IMR-90 (cell line): ENCODE measurements at regions not wholly inside any gene's neighbourhood (a gene's known extent, or its start where the extent isn't known, plus 50 kb on each side); places are given as distances from the start of the nearest gene placed in this dataset.
A peak's percentile ranks its signal among the peaks of the same experiment; 100 is the strongest.

Experiments used
- ATAC-seq: fragments of 200-7000 bp; cut with Tn5 transposase; 2 replicates; pipeline ENCODE4 v1.9.1; 2020; ENCODE audit warnings: low read depth, mild to moderate bottlenecking, moderate library complexity
- BruUV-seq: library from RNA; stranded (reverse); fragments of 400-500 nt; replicated peaks from 2 replicates; lab custom pipeline; 2021; lab: Mats Ljungman, UMichigan
- CTCF ChIA-PET: fragments of 300-600 bp; formaldehyde crosslinking; extraction: SDS; loops from one replicate; lab custom pipeline; 2021; ENCODE audit warnings: antibody characterized with exemption; lab: Yijun Ruan, JAX
- POLR2A ChIA-PET: fragments of 300-600 bp; sonication (Branson Sonifier 250); formaldehyde crosslinking; loops from one replicate; lab custom pipeline; 2022; ENCODE audit warnings: antibody characterized with exemption; ENCODE audit not compliant: unreplicated experiment; lab: Charles Lee
- DNase-seq: peaks from one replicate; pipeline ENCODE4 v3.0.0; 2013
- H2AFZ ChIP-seq: replicated peaks from 2 replicates; pipeline ENCODE3; 2013; ENCODE audit warnings: low read length, mild to moderate bottlenecking; ENCODE audit not compliant: poor library complexity
- H2AK5ac ChIP-seq: 2 replicates; pipeline ENCODE4 v1.6.1; 2013; ENCODE audit warnings: low read depth, low read length, inconsistent platforms
- H2AK9ac ChIP-seq: replicated peaks from 2 replicates; pipeline ENCODE3; 2013; ENCODE audit warnings: mild to moderate bottlenecking, low read depth, low read length, moderate library complexity; ENCODE audit not compliant: poor library complexity
- H2BK120ac ChIP-seq: 2 replicates; pipeline ENCODE4 v1.6.1; 2013; ENCODE audit warnings: low read depth, low read length, inconsistent platforms
- H2BK15ac ChIP-seq: 3 replicates; pipeline ENCODE4 v1.6.1; 2013; ENCODE audit warnings: low read depth, low read length, inconsistent platforms
- H2BK20ac ChIP-seq: 2 replicates; pipeline ENCODE4 v1.6.1; 2013; ENCODE audit warnings: low read depth, mild to moderate bottlenecking, inconsistent platforms, low read length, moderate library complexity
- H2BK5ac ChIP-seq: 2 replicates; pipeline ENCODE4 v1.6.1; 2013; ENCODE audit warnings: mild to moderate bottlenecking, low read depth, low read length, inconsistent platforms; ENCODE audit not compliant: poor library complexity, severe bottlenecking
- H3K14ac ChIP-seq: replicated peaks from 2 replicates; pipeline ENCODE4 v1.6.1; 2013; ENCODE audit warnings: low read depth, low read length, inconsistent platforms
- H3K18ac ChIP-seq: 2 replicates; pipeline ENCODE4 v1.6.1; 2013; ENCODE audit warnings: low read depth, low read length, control low read depth
- H3K23ac ChIP-seq: 2 replicates; pipeline ENCODE4 v1.6.1; 2013; ENCODE audit warnings: low read depth, low read length, inconsistent platforms
- H3K27ac ChIP-seq: 2 replicates; pipeline ENCODE4 v1.5.1; 2013; ENCODE audit warnings: mild to moderate bottlenecking, control low read depth, low read length; ENCODE audit not compliant: insufficient read depth
- H3K27me3 ChIP-seq: 2 replicates; pipeline ENCODE4 v1.6.1; 2013; ENCODE audit warnings: low read length; ENCODE audit not compliant: control insufficient read depth, insufficient read depth
- H3K36me3 ChIP-seq: 2 replicates; pipeline ENCODE4 v1.6.1; 2013; ENCODE audit warnings: low read length, mixed read lengths; ENCODE audit not compliant: control insufficient read depth, insufficient read depth
- H3K4ac ChIP-seq: 2 replicates; pipeline ENCODE4 v1.6.1; 2013; ENCODE audit warnings: low read depth, low read length, inconsistent platforms
- H3K4me1 ChIP-seq: 2 replicates; pipeline ENCODE4 v1.6.1; 2013; ENCODE audit warnings: low read length, mixed read lengths; ENCODE audit not compliant: control insufficient read depth, insufficient read depth
- H3K4me2 ChIP-seq: 2 replicates; pipeline ENCODE4 v1.6.1; 2013; ENCODE audit warnings: low read depth, mild to moderate bottlenecking, control low read depth, low read length, moderate library complexity
- H3K4me3 ChIP-seq: 2 replicates; pipeline ENCODE4 v1.5.1; 2013; ENCODE audit warnings: low read depth, mild to moderate bottlenecking, control low read depth, low read length, moderate library complexity; ENCODE audit not compliant: insufficient read depth
- H3K56ac ChIP-seq: 2 replicates; pipeline ENCODE4 v1.6.1; 2013; ENCODE audit warnings: low read length, inconsistent platforms; ENCODE audit not compliant: insufficient read depth; ENCODE audit errors: extremely low read depth
- H3K79me1 ChIP-seq, 2 experiments: 2 replicates each; pipeline ENCODE4 v1.6.1; 2013; ENCODE audit warnings: low read length in 2 of 2, inconsistent platforms in 1 of 2, low read depth in 1 of 2
- H3K9ac ChIP-seq: 2 replicates; pipeline ENCODE4 v1.6.1; 2013; ENCODE audit warnings: low read depth, low read length, control low read depth
- H3K9me1 ChIP-seq: 2 replicates; pipeline ENCODE4 v1.6.1; 2013; ENCODE audit warnings: low read length, inconsistent platforms; ENCODE audit not compliant: insufficient read depth
- H3K9me3 ChIP-seq: 2 replicates; pipeline ENCODE4 v1.6.1; 2013; ENCODE audit warnings: low read length; ENCODE audit not compliant: control insufficient read depth, insufficient read depth
- H4K20me1 ChIP-seq: 2 replicates; pipeline ENCODE4 v1.6.1; 2013; ENCODE audit warnings: low read length, inconsistent platforms; ENCODE audit not compliant: insufficient read depth
- H4K5ac ChIP-seq: 2 replicates; pipeline ENCODE4 v1.6.1; 2013; ENCODE audit warnings: mild to moderate bottlenecking, low read depth, low read length, control low read depth
- H4K8ac ChIP-seq, 2 experiments: 2 replicates each; pipeline ENCODE4 v1.6.1; 2013; ENCODE audit warnings: low read depth in 2 of 2, low read length in 2 of 2, control low read depth in 1 of 2, inconsistent platforms in 1 of 2
- H4K91ac ChIP-seq: 2 replicates; pipeline ENCODE4 v1.6.1; 2013; ENCODE audit warnings: low read depth, low read length, inconsistent platforms; ENCODE audit not compliant: insufficient read depth
- BHLHE40 ChIP-seq: fragments of 150-350 bp; IDR thresholded peaks from 2 replicates; pipeline ENCODE4 v1.6.1; 2016; ENCODE audit warnings: mild to moderate bottlenecking, low read depth, low read length
- CTCF ChIP-seq: conservative IDR thresholded peaks from 2 replicates; pipeline ENCODE4 v1.5.1; 2012; ENCODE audit warnings: mild to moderate bottlenecking, low read depth, low read length, improper control_type of control experiment
- MXI1 ChIP-seq: IDR thresholded peaks from 2 replicates; pipeline ENCODE4 v1.6.1; 2012; ENCODE audit warnings: low read depth, mild to moderate bottlenecking, low read length, moderate library complexity, borderline replicate concordance
- RAD21 ChIP-seq: IDR thresholded peaks from 2 replicates; pipeline ENCODE4 v1.6.1; 2012; ENCODE audit warnings: low read length, improper control_type of control experiment
- SMC3 ChIP-seq: fragments of 150-350 bp; IDR thresholded peaks from 2 replicates; pipeline ENCODE4 v1.6.1; 2016; ENCODE audit warnings: low read depth, mild to moderate bottlenecking, antibody characterized with exemption, low read length, moderate library complexity
- WGBS, 2 experiments: methylation state at CpG; one replicate each; pipeline versions ENCODE4 v1.1.5 to v1.1.7; 2013; ENCODE audit warnings: missing lambda C conversion rate in 2 of 2; ENCODE audit not compliant: insufficient read length in 1 of 2; ENCODE audit errors: extremely low coverage in 2 of 2; 5-methylcytosine and 5-hydroxymethylcytosine counted together
- dilution Hi-C: fragments of 300-500 bp; cut with HindIII; formaldehyde crosslinking; loops from one replicate; pipeline ENCODE4 v1.14.3; 2018; ENCODE audit warnings: low sequenced_read_pairs; ENCODE audit not compliant: unreplicated experiment
- in situ Hi-C: fragments of 300-500 bp; cut with MboI; formaldehyde crosslinking; loops from 3 replicates; pipeline ENCODE4 v1.14.3; 2019; ENCODE audit warnings: low sequenced_read_pairs, inconsistent platforms, mixed read lengths
- intact Hi-C: fragments of 100-400 bp; cut with micrococcal nuclease; formaldehyde crosslinking; loops from 2 replicates; pipeline ENCODE4 v1.10.0; 2022
- TF ChIP-seq, protein P1 (sequence below): fragments of 150-350 bp; IDR thresholded peaks from 2 replicates; pipeline ENCODE4 v1.6.1; 2017; ENCODE audit warnings: mild to moderate bottlenecking, antibody characterized with exemption, low read length, low read depth

DNA sequence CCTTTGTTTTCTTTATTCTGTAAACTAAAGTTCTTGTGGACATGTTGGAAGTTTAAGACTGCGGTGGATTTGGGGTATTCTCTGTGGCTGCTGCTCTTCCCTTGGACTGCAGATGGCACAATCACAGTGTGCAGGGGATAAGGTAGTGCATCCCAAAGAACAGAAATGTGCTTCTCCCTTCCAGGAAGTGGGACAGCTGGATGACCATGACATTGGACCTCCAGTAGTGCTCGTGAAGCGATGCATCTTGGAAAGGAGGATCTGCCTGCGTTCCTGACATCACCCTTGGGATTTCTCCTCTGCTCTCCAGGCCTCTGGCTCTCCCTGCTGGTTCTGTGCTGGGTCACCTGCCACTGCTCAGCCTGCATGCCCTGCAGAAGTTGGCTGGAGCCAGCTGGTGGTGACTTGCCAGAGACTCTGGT, 109.9 kb downstream of the SLC4A3 start:
- H2BK120ac ChIP-seq: no peak overlapping the region
- no peaks in the 10 kb centered on the region for H3K9me3 ChIP-seq
- no peak overlapping the region for H3K14ac ChIP-seq
- H4K5ac ChIP-seq: no peak overlapping the region
- TF ChIP-seq RAD21 (peak; percentile 67), SMC3 (peak; percentile 56), MXI1 (no peak), BHLHE40 (no peak), CTCF (peak; percentile 62)
- TF ChIP-seq, protein P1, sequence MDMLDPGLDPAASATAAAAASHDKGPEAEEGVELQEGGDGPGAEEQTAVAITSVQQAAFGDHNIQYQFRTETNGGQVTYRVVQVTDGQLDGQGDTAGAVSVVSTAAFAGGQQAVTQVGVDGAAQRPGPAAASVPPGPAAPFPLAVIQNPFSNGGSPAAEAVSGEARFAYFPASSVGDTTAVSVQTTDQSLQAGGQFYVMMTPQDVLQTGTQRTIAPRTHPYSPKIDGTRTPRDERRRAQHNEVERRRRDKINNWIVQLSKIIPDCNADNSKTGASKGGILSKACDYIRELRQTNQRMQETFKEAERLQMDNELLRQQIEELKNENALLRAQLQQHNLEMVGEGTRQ: no peak
- no peaks in the 10 kb centered on the region for H3K36me3 ChIP-seq
- no peak overlapping the region for H4K8ac ChIP-seq
- ChIA-PET CTCF (interaction anchor here (0.6 to 1.4 kb wide), 5 partner anchors 15 to 1837 kb away, joined by 3 read pairs; no protein-coding TSS in a partner anchor), POLR2A (no interaction called here)
- in situ Hi-C loops: no loop called here
- no peak overlapping the region for H2AK9ac ChIP-seq
- no peak overlapping the region for H3K18ac ChIP-seq
- intact Hi-C loops: loop anchor here (2.0 to 10.0 kb wide), 8 partner anchors 260 to 1368 kb away; no protein-coding TSS in a partner anchor
- H3K56ac ChIP-seq: no peak overlapping the region
- H3K4me2 ChIP-seq: no peak overlapping the region
- no peaks in the 10 kb centered on the region for H3K79me1 ChIP-seq
- H3K27me3 ChIP-seq: peaks cover 4% of the 10 kb centered on the region; the same call in 1 of the 2 replicates
- dilution Hi-C loops: no loop called here
- no peak overlapping the region for H2BK15ac ChIP-seq
- H3K27ac ChIP-seq: no peak overlapping the region
- H4K20me1 ChIP-seq: no peaks in the 10 kb centered on the region
- no peak overlapping the region for H2BK20ac ChIP-seq
- ATAC-seq: peak; percentile 72
- BruUV-seq: no TSS peak
- H3K9ac ChIP-seq: no peak overlapping the region
- H3K23ac ChIP-seq: no peak overlapping the region
- no peaks in the 10 kb centered on the region; the same call in 1 of the 2 replicates for H3K9me1 ChIP-seq
- H3K4me3 ChIP-seq: no peak overlapping the region
- H3K4ac ChIP-seq: no peak overlapping the region
- H2BK5ac ChIP-seq: no peak overlapping the region
- no peak overlapping the region for H4K91ac ChIP-seq
- no peak overlapping the region for H2AFZ ChIP-seq
- no CpG with 5 or more reads among the region's 4 CpGs for WGBS, 2 experiments
- DNase-seq: peak; percentile 43
- H2AK5ac ChIP-seq: no peak overlapping the region
- no peaks in the 10 kb centered on the region for H3K4me1 ChIP-seq
